H9 (cell line): ENCODE measurements at regions not wholly inside any gene's neighbourhood (a gene's known extent, or its start where the extent isn't known, plus 50 kb on each side); places are given as distances from the start of the nearest gene placed in this dataset.

Experiments
- DNase-seq: peaks from one replicate; pipeline ENCODE4 v3.0.0-alpha.2; 2017
- H2AFZ ChIP-seq: one replicate; pipeline ENCODE4 v1.6.1; 2013; ENCODE audit warnings: mild to moderate bottlenecking, low read length, control low read depth, moderate library complexity
- H2AK5ac ChIP-seq: 2 replicates; pipeline ENCODE4 v1.6.1; 2013; ENCODE audit warnings: low read length, control low read depth, mixed read lengths; ENCODE audit not compliant: insufficient read length
- H2BK120ac ChIP-seq: one replicate; pipeline ENCODE4 v1.6.1; 2013; ENCODE audit warnings: low read depth, mild to moderate bottlenecking, low read length, control low read depth, inconsistent platforms; ENCODE audit not compliant: poor library complexity, severe bottlenecking
- H2BK12ac ChIP-seq: 2 replicates; pipeline ENCODE4 v1.6.1; 2013; ENCODE audit warnings: low read length, control low read depth, mixed read lengths, low read depth; ENCODE audit not compliant: insufficient read length
- H2BK15ac ChIP-seq: 2 replicates; pipeline ENCODE4 v1.6.1; 2013; ENCODE audit warnings: low read depth, low read length, control low read depth
- H2BK20ac ChIP-seq: one replicate; pipeline ENCODE4 v1.6.1; 2013; ENCODE audit warnings: low read depth, mild to moderate bottlenecking, low read length, control low read depth, inconsistent platforms; ENCODE audit not compliant: poor library complexity, severe bottlenecking
- H2BK5ac ChIP-seq: 2 replicates; pipeline ENCODE4 v1.6.1; 2013; ENCODE audit warnings: low read length, control low read depth, mixed read lengths; ENCODE audit not compliant: insufficient read length
- H3K14ac ChIP-seq: 2 replicates; pipeline ENCODE4 v1.6.1; 2013; ENCODE audit warnings: low read length, control low read depth; ENCODE audit not compliant: insufficient read depth
- H3K18ac ChIP-seq: 2 replicates; pipeline ENCODE4 v1.6.1; 2013; ENCODE audit warnings: low read depth, mild to moderate bottlenecking, mixed read lengths, low read length, control low read depth; ENCODE audit not compliant: insufficient read length
- H3K23ac ChIP-seq: 2 replicates; pipeline ENCODE4 v1.6.1; 2013; ENCODE audit warnings: low read length, control low read depth, mixed read lengths, low read depth; ENCODE audit not compliant: insufficient read length
- H3K23me2 ChIP-seq: 2 replicates; pipeline ENCODE4 v1.6.1; 2013; ENCODE audit warnings: low read depth, mild to moderate bottlenecking, mixed read lengths, low read length, control low read depth; ENCODE audit not compliant: insufficient read length, poor library complexity, severe bottlenecking
- H3K27ac ChIP-seq: 2 replicates; pipeline ENCODE4 v1.5.1; 2013; ENCODE audit warnings: low read length, control low read depth, mixed read lengths, low read depth; ENCODE audit not compliant: insufficient read length
- H3K27me3 ChIP-seq: 2 replicates; pipeline ENCODE4 v1.6.1; 2013; ENCODE audit warnings: low read length, control low read depth, inconsistent platforms; ENCODE audit not compliant: insufficient read depth
- H3K4ac ChIP-seq: 2 replicates; pipeline ENCODE4 v1.6.1; 2013; ENCODE audit warnings: low read depth, mild to moderate bottlenecking, control low read depth, inconsistent platforms, low read length, moderate library complexity
- H3K4me1 ChIP-seq: 2 replicates; pipeline ENCODE4 v1.6.1; 2013; ENCODE audit warnings: low read length, control low read depth, inconsistent platforms; ENCODE audit not compliant: insufficient read depth
- H3K4me2 ChIP-seq: 2 replicates; pipeline ENCODE4 v1.6.1; 2013; ENCODE audit warnings: low read length, control low read depth, mixed read lengths; ENCODE audit not compliant: insufficient read length, insufficient read depth
- H3K56ac ChIP-seq: 2 replicates; pipeline ENCODE4 v1.6.1; 2013; ENCODE audit warnings: low read depth, mild to moderate bottlenecking, mixed read lengths, low read length, control low read depth; ENCODE audit not compliant: insufficient read length
- H3K79me1 ChIP-seq: 2 replicates; pipeline ENCODE4 v1.6.1; 2013; ENCODE audit warnings: low read depth, mild to moderate bottlenecking, moderate library complexity, low read length, control low read depth, inconsistent platforms; ENCODE audit not compliant: insufficient read depth, poor library complexity, severe bottlenecking
- H3K79me2 ChIP-seq: 2 replicates; pipeline ENCODE4 v1.6.1; 2013; ENCODE audit warnings: low read length, control low read depth, inconsistent platforms; ENCODE audit not compliant: insufficient read depth
- H3K9ac ChIP-seq: 2 replicates; pipeline ENCODE4 v1.6.1; 2013; ENCODE audit warnings: low read length, control low read depth, mixed read lengths; ENCODE audit not compliant: insufficient read length; ENCODE audit errors: extremely low read depth
- H3K9me3 ChIP-seq: one replicate; pipeline ENCODE4 v1.6.1; 2013; ENCODE audit warnings: low read depth, low read length, inconsistent platforms; ENCODE audit not compliant: control insufficient read depth
- H3T11ph ChIP-seq: one replicate; pipeline ENCODE4 v1.6.1; 2013; ENCODE audit warnings: mild to moderate bottlenecking, low read length, control low read depth, inconsistent platforms
- H4K20me1 ChIP-seq: one replicate; pipeline ENCODE4 v1.6.1; 2013; ENCODE audit not compliant: control insufficient read depth, insufficient read length, insufficient read depth
- H4K5ac ChIP-seq: 2 replicates; pipeline ENCODE4 v1.6.1; 2013; ENCODE audit warnings: low read depth, mild to moderate bottlenecking, mixed read lengths, low read length, control low read depth; ENCODE audit not compliant: insufficient read length
- H4K8ac ChIP-seq: replicated peaks from 2 replicates; pipeline ENCODE4 v1.6.1; 2013; ENCODE audit warnings: low read length, control low read depth, mixed read lengths, low read depth; ENCODE audit not compliant: insufficient read length
- H4K91ac ChIP-seq: 2 replicates; pipeline ENCODE4 v1.6.1; 2013; ENCODE audit warnings: low read depth, mild to moderate bottlenecking, moderate library complexity, mixed read lengths, low read length, control low read depth; ENCODE audit not compliant: insufficient read length
- H3K27ac Mint-ChIP-seq, 3 experiments: 2 replicates in 2 of 3; 3 replicates in 1 of 3; pipeline ENCODE4 v1.8.0; 2020 to 2021; ENCODE audit warnings: mixed read lengths in 3 of 3, mild to moderate bottlenecking in 1 of 3, moderate library complexity in 1 of 3
- H3K27me3 Mint-ChIP-seq: 2 replicates; pipeline ENCODE4 v1.8.0; 2021; ENCODE audit warnings: low read depth, mild to moderate bottlenecking, moderate library complexity, mixed read lengths
- H3K36me3 Mint-ChIP-seq, 3 experiments: 2 replicates in 2 of 3; 3 replicates in 1 of 3; pipeline ENCODE4 v1.8.0; 2020 to 2021; ENCODE audit warnings: low read depth in 3 of 3, mixed read lengths in 3 of 3; ENCODE audit not compliant: insufficient read depth in 1 of 3
- H3K4me1 Mint-ChIP-seq, 2 experiments: 2 replicates each; pipeline ENCODE4 v1.8.0; 2020; ENCODE audit warnings: mixed read lengths in 2 of 2
- H3K4me3 Mint-ChIP-seq, 2 experiments: 2 replicates in 1 of 2; 3 replicates in 1 of 2; pipeline ENCODE4 v1.8.0; 2020 to 2021; ENCODE audit warnings: mild to moderate bottlenecking in 2 of 2, mixed read lengths in 2 of 2, moderate library complexity in 1 of 2
- H3K9me3 Mint-ChIP-seq, 2 experiments: 2 replicates in 1 of 2; 3 replicates in 1 of 2; pipeline ENCODE4 v1.8.0; 2020; ENCODE audit warnings: mild to moderate bottlenecking in 2 of 2, mixed read lengths in 2 of 2, moderate library complexity in 1 of 2
- WGBS: extraction: QIAGEN DNeasy Blood & Tissue Kit; methylation state at CpG from one replicate; pipeline ENCODE4 v1.1.7; 2013; ENCODE audit warnings: missing lambda C conversion rate, low lambda C conversion rate, mixed read lengths; ENCODE audit not compliant: insufficient read length; ENCODE audit errors: extremely low coverage; 5-methylcytosine and 5-hydroxymethylcytosine counted together
- TF ChIP-seq, protein P1 (sequence below): fragments of 200-600 bp; sonication (generic); conservative IDR thresholded peaks from 3 replicates; pipeline ENCODE4 v1.8.0; 2021; ENCODE audit warnings: antibody characterized with exemption, mild to moderate bottlenecking

DNA sequence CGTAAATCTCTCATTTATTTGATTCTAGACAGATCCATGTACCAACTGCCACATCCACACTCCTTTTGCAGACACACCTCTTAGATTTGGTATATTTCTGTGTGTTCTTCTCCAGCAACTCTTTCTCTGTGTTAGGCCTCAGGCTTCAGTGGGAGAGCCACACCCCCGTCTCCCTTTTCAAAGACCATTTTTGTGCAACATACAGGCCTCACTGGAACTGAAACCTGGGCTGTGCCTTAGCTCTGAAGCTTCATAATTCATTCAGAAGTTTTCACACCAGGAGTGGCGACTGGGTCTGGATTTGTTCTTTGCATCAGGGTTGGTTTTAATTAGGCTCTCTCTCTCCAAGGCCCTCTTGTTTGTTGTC is 170.2 kb downstream of the THBS2 start:
- no peak overlapping the region for H3K27ac ChIP-seq
- H3K4me1 ChIP-seq: no peaks in the 10 kb centered on the region
- TF ChIP-seq, protein P1, sequence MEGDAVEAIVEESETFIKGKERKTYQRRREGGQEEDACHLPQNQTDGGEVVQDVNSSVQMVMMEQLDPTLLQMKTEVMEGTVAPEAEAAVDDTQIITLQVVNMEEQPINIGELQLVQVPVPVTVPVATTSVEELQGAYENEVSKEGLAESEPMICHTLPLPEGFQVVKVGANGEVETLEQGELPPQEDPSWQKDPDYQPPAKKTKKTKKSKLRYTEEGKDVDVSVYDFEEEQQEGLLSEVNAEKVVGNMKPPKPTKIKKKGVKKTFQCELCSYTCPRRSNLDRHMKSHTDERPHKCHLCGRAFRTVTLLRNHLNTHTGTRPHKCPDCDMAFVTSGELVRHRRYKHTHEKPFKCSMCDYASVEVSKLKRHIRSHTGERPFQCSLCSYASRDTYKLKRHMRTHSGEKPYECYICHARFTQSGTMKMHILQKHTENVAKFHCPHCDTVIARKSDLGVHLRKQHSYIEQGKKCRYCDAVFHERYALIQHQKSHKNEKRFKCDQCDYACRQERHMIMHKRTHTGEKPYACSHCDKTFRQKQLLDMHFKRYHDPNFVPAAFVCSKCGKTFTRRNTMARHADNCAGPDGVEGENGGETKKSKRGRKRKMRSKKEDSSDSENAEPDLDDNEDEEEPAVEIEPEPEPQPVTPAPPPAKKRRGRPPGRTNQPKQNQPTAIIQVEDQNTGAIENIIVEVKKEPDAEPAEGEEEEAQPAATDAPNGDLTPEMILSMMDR: no peak
- H3K56ac ChIP-seq: no peak overlapping the region
- no peak overlapping the region for H2BK12ac ChIP-seq
- H2BK20ac ChIP-seq: no peak overlapping the region
- no peak for DNase-seq
- H3K27ac Mint-ChIP-seq: no peak overlapping the region
- no peak overlapping the region for H4K5ac ChIP-seq
- no peak overlapping the region for H3K9ac ChIP-seq
- no peak overlapping the region for H3K4ac ChIP-seq
- H3K4me2 ChIP-seq: no peak overlapping the region
- no peaks in the 10 kb centered on the region for H4K20me1 ChIP-seq
- H2BK5ac ChIP-seq: no peak overlapping the region
- H4K91ac ChIP-seq: no peak overlapping the region
- no peak overlapping the region for H4K8ac ChIP-seq
- H3K18ac ChIP-seq: no peak overlapping the region
- no peak overlapping the region for H2AK5ac ChIP-seq
- no peak overlapping the region for H2BK15ac ChIP-seq
- H3K79me1 ChIP-seq: no peaks in the 10 kb centered on the region
- WGBS: no CpG with 5 or more reads among the region's 3 CpGs
- H3K27me3 Mint-ChIP-seq: no peaks in the 10 kb centered on the region
- H2BK120ac ChIP-seq: no peak overlapping the region
- peaks cover 0 to 4% (median 0%) of the 10 kb centered on the region in 3 experiments; a peak in 2 of 7 replicates for H3K36me3 Mint-ChIP-seq
- no peak overlapping the region for H3K23ac ChIP-seq
- no peaks in the 10 kb centered on the region for H3K23me2 ChIP-seq
- H3K4me3 Mint-ChIP-seq: no peak overlapping the region
- peaks cover 8 to 18% of the 10 kb centered on the region in 2 experiments for H3K4me1 Mint-ChIP-seq
- peaks cover 2 to 6% of the 10 kb centered on the region in 2 experiments; a peak in 4 of 5 replicates for H3K9me3 Mint-ChIP-seq
- no peaks in the 10 kb centered on the region for H3K9me3 ChIP-seq
- H3K14ac ChIP-seq: no peak overlapping the region
- H3T11ph ChIP-seq: no peak overlapping the region
- H2AFZ ChIP-seq: no peak overlapping the region
- no peaks in the 10 kb centered on the region for H3K79me2 ChIP-seq
- H3K27me3 ChIP-seq: no peaks in the 10 kb centered on the region
